IMR-90 (cell line): ENCODE measurements at regions not wholly inside any gene's neighbourhood (a gene's known extent, or its start where the extent isn't known, plus 50 kb on each side); places are given as distances from the start of the nearest gene placed in this dataset.

Experiments
- BHLHE40 ChIP-seq: fragments of 150-350 bp; IDR thresholded peaks from 2 replicates; pipeline ENCODE4 v1.6.1; 2016; ENCODE audit warnings: mild to moderate bottlenecking, low read depth, low read length
- CEBPB ChIP-seq: IDR thresholded peaks from 2 replicates; pipeline ENCODE4 v1.6.1; 2012; ENCODE audit warnings: low read depth, low read length, improper control_type of control experiment
- CHD1 ChIP-seq: IDR thresholded peaks from 2 replicates; pipeline ENCODE4 v1.6.1; 2012; ENCODE audit warnings: low read depth, low read length, improper control_type of control experiment
- CTCF ChIP-seq: conservative IDR thresholded peaks from 2 replicates; pipeline ENCODE4 v1.5.1; 2012; ENCODE audit warnings: mild to moderate bottlenecking, low read depth, low read length, improper control_type of control experiment
- FOS ChIP-seq: fragments of 150-350 bp; IDR thresholded peaks from 2 replicates; pipeline ENCODE4 v1.6.1; 2016; ENCODE audit warnings: low read depth, low read length
- MAFK ChIP-seq: IDR thresholded peaks from 2 replicates; pipeline ENCODE4 v1.6.1; 2012; ENCODE audit warnings: low read depth, low read length, improper control_type of control experiment
- MAZ ChIP-seq: IDR thresholded peaks from 2 replicates; pipeline ENCODE4 v1.6.1; 2012; ENCODE audit warnings: low read depth, mild to moderate bottlenecking, low read length, improper control_type of control experiment, moderate library complexity, borderline replicate concordance
- MXI1 ChIP-seq: IDR thresholded peaks from 2 replicates; pipeline ENCODE4 v1.6.1; 2012; ENCODE audit warnings: low read depth, mild to moderate bottlenecking, low read length, moderate library complexity, borderline replicate concordance
- POLR2A ChIP-seq: IDR thresholded peaks from 2 replicates; pipeline ENCODE4 v1.6.1; 2012; ENCODE audit warnings: mild to moderate bottlenecking, low read depth, low read length
- RAD21 ChIP-seq: IDR thresholded peaks from 2 replicates; pipeline ENCODE4 v1.6.1; 2012; ENCODE audit warnings: low read length, improper control_type of control experiment
- RCOR1 ChIP-seq: IDR thresholded peaks from 2 replicates; pipeline ENCODE4 v1.6.1; 2012; ENCODE audit warnings: mild to moderate bottlenecking, low read length, improper control_type of control experiment; ENCODE audit not compliant: insufficient replicate concordance
- RFX5 ChIP-seq: IDR thresholded peaks from 2 replicates; pipeline ENCODE4 v1.8.0; 2012; ENCODE audit warnings: low read depth, mild to moderate bottlenecking, low read length, moderate library complexity
- SMC3 ChIP-seq: fragments of 150-350 bp; IDR thresholded peaks from 2 replicates; pipeline ENCODE4 v1.6.1; 2016; ENCODE audit warnings: low read depth, mild to moderate bottlenecking, antibody characterized with exemption, low read length, moderate library complexity
- USF2 ChIP-seq: fragments of 150-350 bp; IDR thresholded peaks from 2 replicates; pipeline ENCODE4 v1.6.1; 2017; ENCODE audit warnings: mild to moderate bottlenecking, antibody characterized with exemption, low read length, low read depth

DNA sequence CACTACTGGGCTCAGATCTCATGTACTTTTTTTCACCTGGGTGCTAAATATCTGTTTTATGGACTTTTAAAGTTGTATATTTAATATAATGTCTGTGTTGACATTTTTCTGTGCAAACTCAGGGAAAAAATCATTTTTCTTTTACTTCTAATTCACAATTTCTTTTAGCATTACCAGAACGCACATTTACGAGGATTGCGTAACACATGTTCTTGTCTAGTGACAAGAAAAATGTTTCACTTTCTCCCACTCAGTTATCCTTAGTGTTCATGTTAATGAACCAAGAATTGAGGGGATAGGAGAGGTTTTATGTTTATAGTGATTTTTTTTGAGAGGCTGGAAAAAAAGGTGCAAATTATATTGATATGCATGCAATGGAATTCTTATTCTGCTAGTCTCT is 86.3 kb upstream of the PJA2 start:
- TF ChIP-seq MXI1 (no peak), CTCF (no peak), BHLHE40 (no peak), SMC3 (no peak), POLR2A (no peak), CHD1 (no peak), RAD21 (no peak), USF2 (no peak), MAZ (no peak), MAFK (no peak), RCOR1 (no peak), RFX5 (no peak), CEBPB (peak; percentile 95), FOS (no peak)
